AG04450 (cell line): ENCODE measurements at regions not wholly inside any gene's neighbourhood (a gene's known extent, or its start where the extent isn't known, plus 50 kb on each side); places are given as distances from the start of the nearest gene placed in this dataset.

ENCODE experiments used
- CTCF ChIA-PET: fragments of 300-600, 350-600 bp; formaldehyde crosslinking; extraction: SDS; loops from one replicate; lab custom pipeline; 2022; ENCODE audit warnings: antibody characterized with exemption, inconsistent platforms; lab: Charles Lee
- POLR2A ChIA-PET: fragments of 350-600 bp; formaldehyde crosslinking; extraction: SDS; loops from one replicate; lab custom pipeline; 2021; ENCODE audit warnings: antibody characterized with exemption, inconsistent platforms; lab: Yijun Ruan, JAX
- DNase-seq: peaks from one replicate; pipeline ENCODE4 v3.0.0-alpha.2; 2011; ENCODE audit warnings: low read depth, low spot score
- H3K27ac ChIP-seq: one replicate; pipeline ENCODE4 v1.5.1; 2012; ENCODE audit warnings: low read depth, low read length, control low read depth
- H3K27me3 ChIP-seq: one replicate; pipeline ENCODE4 v1.6.0; 2012; ENCODE audit warnings: low read length; ENCODE audit not compliant: control insufficient read depth, insufficient read depth
- H3K4me3 ChIP-seq: 2 replicates; pipeline ENCODE4 v1.5.1; 2011; ENCODE audit warnings: mild to moderate bottlenecking, low read depth, low read length, control low read depth
- H3K9me3 ChIP-seq: 2 replicates; pipeline ENCODE4 v1.5.1; 2012; ENCODE audit warnings: low read length; ENCODE audit not compliant: control insufficient read depth, insufficient read depth
- CTCF ChIP-seq: IDR thresholded peaks from 2 replicates; pipeline ENCODE4 v1.5.1; 2011; ENCODE audit warnings: low read depth, low read length, control low read depth, inconsistent platforms

GRCh38 chr11:95512177-95512576, 277.4 kb downstream of the FAM76B start:
- CTCF ChIA-PET = interaction anchor here (2.0 kb wide), 1 partner anchor 193 kb away, joined by 11 read pairs; no protein-coding TSS in a partner anchor
- no peak for TF ChIP-seq CTCF
- Histone ChIP-seq H3K9me3 (no peaks in the 10 kb centered on the region), H3K27me3 (no peaks in the 10 kb centered on the region), H3K27ac (peak overlapping the region; percentile 25), H3K4me3 (no peak overlapping the region)
- POLR2A ChIA-PET = interaction anchor here (0.5 to 1.4 kb wide), 3 partner anchors 13 to 118 kb away, joined by 3 to 6 read pairs (median 5); no protein-coding TSS in a partner anchor
- DNase-seq = no peak

- no peak overlapping the region for H3K4me3 ChIP-seq
- DNase-seq = no peak
- TF ChIP-seq CTCF = no peak
- H3K9me3 ChIP-seq = no peaks in the 10 kb centered on the region
- H3K27me3 ChIP-seq = no peaks in the 10 kb centered on the region
- ChIA-PET CTCF (interaction anchor here (0.6 to 1.5 kb wide), 3 partner anchors 198 to 916 kb away, joined by 3 to 6 read pairs (median 4); no protein-coding TSS in a partner anchor), POLR2A (no interaction called here)
- no peak overlapping the region for H3K27ac ChIP-seq
These were observed 277.4 kb upstream of the SESN3 start for GRCh38 chr11:95508219-95508890.

GRCh38 chr11:95507794-95508193, 276.8 kb upstream of the SESN3 start:
- no peak for DNase-seq
- TF ChIP-seq CTCF = no peak
- ChIA-PET CTCF (interaction anchor here (0.6 to 1.5 kb wide), 3 partner anchors 198 to 917 kb away, joined by 3 to 6 read pairs (median 4); no protein-coding TSS in a partner anchor), POLR2A (no interaction called here)
- Histone ChIP-seq H3K4me3 (no peak overlapping the region), H3K9me3 (no peaks in the 10 kb centered on the region), H3K27ac (no peak overlapping the region), H3K27me3 (no peaks in the 10 kb centered on the region)

GRCh38 chr11:95506777-95507176, 275.8 kb upstream of the SESN3 start:
- ChIA-PET POLR2A (no interaction called here), CTCF (no interaction called here)

More at GRCh38 chr11:95506777-95507176, 275.8 kb upstream of the SESN3 start:
- DNase-seq = no peak
- Histone ChIP-seq H3K9me3 (no peaks in the 10 kb centered on the region), H3K27ac (no peak overlapping the region), H3K27me3 (no peaks in the 10 kb centered on the region), H3K4me3 (no peak overlapping the region)
- no peak for TF ChIP-seq CTCF
